Activated CD4-positive, alpha-beta T cell treated with anti-CD3 and anti-CD28 coated beads, Interleukin-2, amount 50 U/mL, for 4 hours (primary cell): ENCODE measurements at regions not wholly inside any gene's neighbourhood (a gene's known extent, or its start where the extent isn't known, plus 50 kb on each side); places are given as distances from the start of the nearest gene placed in this dataset.
"Not testable (repeated sequence)": the region's sequence is repeated elsewhere in the genome, so short reads cannot be mapped to it uniquely, and the experiment has no call there.

ENCODE experiments used
- DNase-seq, 2 experiments: peaks; one replicate each; pipeline ENCODE4 v3.0.0-alpha.2; 2020

DNA sequence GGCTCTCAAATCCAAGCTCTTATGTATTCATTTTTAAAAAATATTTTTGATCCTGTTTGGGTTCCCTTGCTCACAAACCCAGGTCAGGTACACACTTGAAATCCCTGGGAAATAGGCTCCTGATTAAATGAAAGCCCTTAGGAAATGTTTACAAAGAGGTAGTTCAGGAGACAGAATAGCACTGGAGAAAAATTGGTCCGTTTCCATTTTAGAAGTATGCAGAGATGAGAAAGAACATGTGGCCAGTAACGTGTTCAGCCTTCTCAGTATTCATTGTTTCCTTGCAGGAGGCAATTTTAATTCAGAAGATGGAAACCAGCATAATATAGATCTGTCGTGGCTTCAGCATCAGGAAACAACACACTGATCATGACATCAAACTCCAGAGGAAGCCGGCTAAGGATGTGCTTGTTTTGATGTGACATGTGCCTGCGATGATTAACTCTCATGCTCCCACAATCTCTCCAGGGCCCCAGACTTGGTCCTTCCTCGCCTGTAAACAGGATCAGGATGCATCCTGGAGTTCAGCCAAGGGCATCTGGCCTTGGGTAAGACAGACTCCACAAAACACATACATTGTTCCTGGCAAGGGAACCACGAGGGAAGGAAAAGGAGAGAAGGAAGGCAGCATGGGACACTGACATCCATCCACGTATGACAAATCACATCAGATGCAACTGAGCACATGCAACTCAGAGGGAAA, 350.5 kb upstream of the THBS1 start:
- DNase-seq, result no peak

- no peak for DNase-seq
Measured at GRCh38 chr15:39230908-39231285, 350.0 kb upstream of the THBS1 start.

DNA sequence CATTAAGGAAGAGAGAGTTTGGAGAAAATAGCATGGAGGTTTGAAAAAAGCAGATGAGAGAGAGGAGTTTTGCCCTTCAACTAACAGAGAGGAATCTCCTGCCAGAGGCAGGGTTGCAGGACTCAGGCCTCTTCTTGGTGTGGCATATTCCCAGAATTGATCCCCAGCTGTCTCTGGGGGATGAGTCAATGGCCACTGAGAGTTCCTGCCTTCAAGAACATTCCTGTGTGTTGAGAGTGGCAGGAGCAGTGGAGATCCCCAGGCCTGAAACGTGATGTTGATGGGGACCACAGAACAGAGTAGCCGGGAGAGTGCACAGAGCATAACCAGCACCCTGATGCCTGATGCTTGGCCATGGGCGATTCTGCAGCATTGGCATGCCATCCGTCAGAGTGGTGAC, 348.4 kb upstream of the THBS1 start:
- no peak for DNase-seq

GRCh38 chr15:39235084-39235795, 345.6 kb upstream of the THBS1 start:
- DNase-seq, result no peak

- DNase-seq, result no peak
Measured at GRCh38 chr15:39236375-39236774, 344.5 kb upstream of the THBS1 start.

GRCh38 chr15:39238443-39238842, 342.4 kb upstream of the THBS1 start:
- DNase-seq, result no peak

DNA sequence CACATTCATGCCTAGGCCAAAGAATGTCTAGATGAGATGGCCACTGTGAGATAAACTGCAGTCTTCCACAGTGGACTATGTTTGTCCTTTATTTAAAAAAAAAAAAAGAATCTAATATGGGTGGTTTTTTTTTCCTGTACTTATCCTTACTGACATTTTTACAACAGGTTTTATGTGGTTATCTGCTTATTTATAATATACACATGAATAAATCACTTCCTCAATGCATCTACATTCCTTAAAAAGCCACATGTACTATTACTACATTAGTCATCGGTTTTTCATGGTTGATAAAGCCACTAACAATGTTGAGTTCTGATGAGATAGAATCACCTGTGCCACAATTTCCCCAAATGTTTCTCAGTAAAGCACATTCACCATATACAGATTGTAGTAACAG, 341.3 kb upstream of the THBS1 start:
- no peak for DNase-seq

DNA sequence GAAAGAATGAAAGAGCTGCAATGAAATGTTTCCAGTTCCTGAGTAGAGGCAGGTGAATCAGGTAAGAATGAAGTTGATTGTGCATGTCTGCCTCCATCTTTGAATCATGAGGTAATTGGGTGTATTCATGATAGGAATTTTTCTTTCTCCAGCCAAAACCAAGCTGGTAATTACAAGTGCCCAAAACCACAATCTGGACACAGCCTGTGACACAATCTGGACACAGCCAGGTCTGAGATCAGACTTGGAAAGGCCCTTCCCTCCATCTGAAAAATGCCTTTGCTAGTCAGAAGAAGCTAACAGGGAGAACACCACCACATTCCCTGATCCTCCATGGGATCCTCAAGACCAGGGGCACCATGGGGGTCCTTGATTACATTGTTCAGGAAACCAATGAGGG, 338.5 kb upstream of the THBS1 start:
- no peak for DNase-seq

DNA sequence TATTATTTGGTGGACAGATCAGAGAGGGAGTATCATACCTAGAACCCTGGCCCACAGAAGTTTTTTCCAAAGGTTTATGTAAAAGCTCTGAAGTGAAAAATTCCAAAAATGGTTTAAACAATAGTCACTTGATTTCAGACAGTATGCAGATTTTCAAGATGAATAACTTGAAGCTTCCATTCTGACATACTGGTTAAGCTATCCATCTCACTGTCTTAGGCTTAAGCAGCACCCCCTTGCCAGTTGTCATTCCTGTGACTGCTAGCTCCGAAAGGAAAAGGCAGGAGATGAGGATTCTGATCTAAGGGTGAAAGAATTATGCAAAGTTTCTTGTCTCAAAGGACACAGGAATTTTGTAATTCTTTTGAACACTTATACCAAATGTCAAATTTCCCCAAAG, 337.5 kb upstream of the THBS1 start:
- no peak for DNase-seq

GRCh38 chr15:39244776-39245175, 336.1 kb upstream of the THBS1 start:
- DNase-seq, result no peak

GRCh38 chr15:39246523-39246922, 334.4 kb upstream of the THBS1 start:
- DNase-seq, result no peak

GRCh38 chr15:39247574-39247973, 333.3 kb upstream of the THBS1 start:
- no peak for DNase-seq

DNA sequence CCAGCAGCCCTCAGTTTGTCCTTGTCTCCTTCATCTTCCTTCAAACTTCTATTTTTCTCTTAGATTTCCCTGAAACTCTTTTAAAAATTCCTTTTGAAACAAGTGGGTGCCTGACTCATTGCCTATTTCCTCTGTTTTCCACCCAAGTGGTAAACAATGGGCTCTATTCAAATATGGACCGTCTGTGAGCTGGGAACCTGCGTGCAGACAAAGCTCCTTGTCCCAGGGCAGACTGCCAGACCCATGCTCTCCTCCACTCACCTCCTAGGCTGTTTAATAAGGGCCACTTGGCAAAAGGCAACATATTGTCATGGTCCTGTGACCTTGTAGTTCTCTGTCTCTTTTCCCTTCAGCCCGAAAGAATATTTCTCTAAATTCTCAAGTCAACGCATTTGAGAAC, 332.7 kb upstream of the THBS1 start:
- DNase-seq, result no peak

GRCh38 chr15:39250001-39250400, 330.9 kb upstream of the THBS1 start:
- DNase-seq, result no peak

- no peak for DNase-seq
Measured at GRCh38 chr15:39250460-39251186, 330.3 kb upstream of the THBS1 start.

DNA sequence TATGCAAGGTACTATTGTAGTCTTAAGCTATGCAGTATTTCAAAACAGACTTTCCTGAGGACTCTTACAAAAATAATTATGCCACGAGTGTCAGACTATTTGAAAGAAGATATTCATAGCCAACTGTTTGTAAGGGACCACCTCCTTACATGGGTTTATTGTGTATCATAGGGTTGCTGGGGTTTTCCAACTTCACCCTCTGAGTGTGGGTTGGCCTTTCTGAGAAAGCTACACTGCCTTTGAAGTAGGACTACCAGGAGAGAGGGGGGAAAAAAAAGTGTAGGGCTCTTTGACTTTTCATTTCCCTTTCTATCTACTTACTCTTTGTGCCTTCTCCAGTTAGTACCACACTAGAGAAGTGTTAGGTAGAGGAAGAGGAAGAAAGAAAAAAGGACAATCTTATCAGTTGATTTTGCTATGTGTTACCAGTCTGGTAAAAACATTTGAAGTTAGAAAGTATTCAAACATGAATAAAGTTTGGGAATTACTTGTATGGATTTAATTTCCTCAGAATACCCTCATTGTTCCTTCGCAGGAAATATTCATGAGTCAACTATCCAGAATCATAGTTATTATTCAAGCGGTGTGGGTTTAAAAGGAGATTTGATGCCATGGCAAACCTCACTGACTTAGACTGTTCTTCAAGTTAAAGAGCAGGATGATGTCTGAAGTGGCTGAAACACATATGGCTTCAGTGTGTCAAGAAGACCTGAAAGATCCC, 329.3 kb upstream of the THBS1 start:
- no peak for DNase-seq

- no peak for DNase-seq
Measured at GRCh38 chr15:39252134-39252470, 328.8 kb upstream of the THBS1 start.

GRCh38 chr15:39253552-39253951, 327.3 kb upstream of the THBS1 start:
- DNase-seq, result no peak

GRCh38 chr15:39254181-39254580, 326.7 kb upstream of the THBS1 start:
- DNase-seq, result no peak

- DNase-seq, result no peak
Measured at GRCh38 chr15:39255760-39256159, 325.1 kb upstream of the THBS1 start.

GRCh38 chr15:39260391-39260790, 320.5 kb upstream of the THBS1 start:
- no peak for DNase-seq

DNA sequence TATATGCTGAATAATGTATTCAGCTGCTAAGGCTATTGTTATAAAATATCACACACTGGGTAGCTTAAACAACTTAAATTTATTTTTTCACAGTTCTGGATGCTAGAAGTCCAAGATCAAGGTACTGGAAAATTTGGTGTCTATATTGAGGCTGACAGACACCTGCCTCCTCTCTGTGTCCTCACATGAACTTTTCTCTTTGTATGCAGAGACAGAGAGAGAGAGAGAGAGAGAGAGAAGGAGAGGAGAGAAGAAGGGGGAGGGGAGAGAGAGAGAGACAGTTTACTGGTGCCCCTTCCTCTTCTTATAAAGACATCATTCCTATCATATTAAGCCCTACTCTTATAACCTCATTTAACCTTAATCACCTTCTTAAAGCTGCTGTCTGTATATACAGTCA, 320.1 kb upstream of the THBS1 start:
- no peak for DNase-seq

GRCh38 chr15:39261397-39262183, 319.3 kb upstream of the THBS1 start:
- not testable (repeated sequence) for DNase-seq
